ENCODE measurements at regions not wholly inside any gene's neighbourhood (a gene's known extent, or its start where the extent isn't known, plus 50 kb on each side); places are given as distances from the start of the nearest gene placed in this dataset.

DNA sequence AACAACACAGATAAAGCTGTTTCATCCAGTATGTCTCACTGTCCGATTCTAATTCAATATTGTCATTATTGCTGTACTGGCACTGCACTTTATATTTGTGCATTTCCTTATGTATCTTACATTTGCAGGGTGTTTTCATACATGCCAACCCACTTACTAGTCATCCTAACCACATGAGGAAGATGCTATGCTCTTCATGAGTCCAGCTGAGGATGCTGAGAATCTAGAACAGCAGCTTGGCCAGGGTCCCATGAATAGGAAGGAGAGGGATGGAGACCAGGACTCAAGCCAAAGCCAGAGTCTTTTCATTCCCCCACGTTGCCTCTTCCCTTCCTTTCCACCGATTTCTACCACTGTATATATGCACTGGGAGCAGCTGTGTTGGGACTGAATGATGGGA is 292.8 kb upstream of the KLF4 start:
- H4K8ac ChIP-seq (ENCODE audit: low read depth in 2 of 2, low read length in 2 of 2) = no peak overlapping the region
- in situ Hi-C loops (cut with MboI; ENCODE audit: low sequenced_read_pairs) = no loop called here
- H3K4me3 ChIP-seq (ENCODE audit: insufficient read depth, low read depth, low read length) = no peak overlapping the region
- ATAC-seq (ENCODE audit: low read depth) (no peak; the same call in 1 of the 2 replicates), DNase-seq (peak; percentile 74)
- peak overlapping the region; percentile 47 for H2AFZ ChIP-seq (replicated peaks; ENCODE audit: low read length, poor library complexity)
- no peak overlapping the region for H2BK120ac ChIP-seq (ENCODE audit: low read depth, low read length)
- peaks cover 8% of the 10 kb centered on the region for H3K4me1 ChIP-seq (ENCODE audit: control insufficient read depth, insufficient read depth, low read length)
- ChIA-PET POLR2A (ENCODE audit: unreplicated experiment) (no interaction called here), CTCF (no interaction called here)
- H3K27me3 ChIP-seq (ENCODE audit: control insufficient read depth, insufficient read depth, low read length) = no peaks in the 10 kb centered on the region
- no peak overlapping the region for H3K4ac ChIP-seq (ENCODE audit: low read depth, low read length)
- H3K36me3 ChIP-seq (ENCODE audit: control insufficient read depth, insufficient read depth, low read length) = no peaks in the 10 kb centered on the region
- intact Hi-C loops (cut with micrococcal nuclease) = no loop called here
- no TSS peak for BruUV-seq (replicated peaks)
- WGBS, 2 experiments (ENCODE audit: extremely low coverage in 2 of 2, insufficient read length in 1 of 2) = no CpG with 5 or more reads among the region's 3 CpGs
- no peak overlapping the region for H4K5ac ChIP-seq (ENCODE audit: low read depth, low read length)
- H2BK5ac ChIP-seq (ENCODE audit: low read depth, low read length, poor library complexity, severe bottlenecking) = no peak overlapping the region
- no peak overlapping the region for H2AK9ac ChIP-seq (replicated peaks; ENCODE audit: low read depth, low read length, poor library complexity)
- no peaks in the 10 kb centered on the region for H4K20me1 ChIP-seq (ENCODE audit: insufficient read depth, low read length)
- no peaks in the 10 kb centered on the region; a peak in 1 of 4 replicates for H3K79me1 ChIP-seq (ENCODE audit: low read depth in 1 of 2, low read length in 2 of 2)
- H3K14ac ChIP-seq (replicated peaks; ENCODE audit: low read depth, low read length) = peak overlapping the region; percentile 3; the same call in 1 of the 2 replicates
- H3K4me2 ChIP-seq (ENCODE audit: low read depth, low read length) = no peak overlapping the region
- no peak overlapping the region for H3K27ac ChIP-seq (ENCODE audit: insufficient read depth, low read length)
- TF ChIP-seq SMC3 (IDR thresholded peaks at IDR 0.05; ENCODE audit: low read depth, low read length) (no peak), MXI1 (IDR thresholded peaks at IDR 0.05; ENCODE audit: borderline replicate concordance, low read depth, low read length) (no peak), MAFK (IDR thresholded peaks at IDR 0.05; ENCODE audit: low read depth, low read length) (no peak), NFE2L2 (IDR thresholded peaks at IDR 0.05; ENCODE audit: low read depth, low read length) (no peak), RAD21 (IDR thresholded peaks at IDR 0.05; ENCODE audit: low read length) (no peak), RFX5 (IDR thresholded peaks at IDR 0.05; ENCODE audit: low read depth, low read length) (no peak), CEBPB (IDR thresholded peaks at IDR 0.05; ENCODE audit: low read depth, low read length) (no peak), RCOR1 (IDR thresholded peaks at IDR 0.05; ENCODE audit: insufficient replicate concordance, low read length) (no peak), POLR2A (IDR thresholded peaks at IDR 0.05; ENCODE audit: low read depth, low read length) (no peak), FOS (IDR thresholded peaks at IDR 0.05; ENCODE audit: low read depth, low read length) (no peak), BHLHE40 (IDR thresholded peaks at IDR 0.05; ENCODE audit: low read depth, low read length) (no peak), CHD1 (IDR thresholded peaks at IDR 0.05; ENCODE audit: low read depth, low read length) (no peak), USF2 (IDR thresholded peaks at IDR 0.05; ENCODE audit: low read depth, low read length) (no peak), MAZ (IDR thresholded peaks at IDR 0.05; ENCODE audit: borderline replicate concordance, low read depth, low read length) (no peak)
- TF ChIP-seq, protein P1, sequence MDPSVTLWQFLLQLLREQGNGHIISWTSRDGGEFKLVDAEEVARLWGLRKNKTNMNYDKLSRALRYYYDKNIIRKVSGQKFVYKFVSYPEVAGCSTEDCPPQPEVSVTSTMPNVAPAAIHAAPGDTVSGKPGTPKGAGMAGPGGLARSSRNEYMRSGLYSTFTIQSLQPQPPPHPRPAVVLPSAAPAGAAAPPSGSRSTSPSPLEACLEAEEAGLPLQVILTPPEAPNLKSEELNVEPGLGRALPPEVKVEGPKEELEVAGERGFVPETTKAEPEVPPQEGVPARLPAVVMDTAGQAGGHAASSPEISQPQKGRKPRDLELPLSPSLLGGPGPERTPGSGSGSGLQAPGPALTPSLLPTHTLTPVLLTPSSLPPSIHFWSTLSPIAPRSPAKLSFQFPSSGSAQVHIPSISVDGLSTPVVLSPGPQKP (IDR thresholded peaks at IDR 0.05; ENCODE audit: borderline replicate concordance, low read depth, low read length) = no peak
- TF ChIP-seq, protein P2, sequence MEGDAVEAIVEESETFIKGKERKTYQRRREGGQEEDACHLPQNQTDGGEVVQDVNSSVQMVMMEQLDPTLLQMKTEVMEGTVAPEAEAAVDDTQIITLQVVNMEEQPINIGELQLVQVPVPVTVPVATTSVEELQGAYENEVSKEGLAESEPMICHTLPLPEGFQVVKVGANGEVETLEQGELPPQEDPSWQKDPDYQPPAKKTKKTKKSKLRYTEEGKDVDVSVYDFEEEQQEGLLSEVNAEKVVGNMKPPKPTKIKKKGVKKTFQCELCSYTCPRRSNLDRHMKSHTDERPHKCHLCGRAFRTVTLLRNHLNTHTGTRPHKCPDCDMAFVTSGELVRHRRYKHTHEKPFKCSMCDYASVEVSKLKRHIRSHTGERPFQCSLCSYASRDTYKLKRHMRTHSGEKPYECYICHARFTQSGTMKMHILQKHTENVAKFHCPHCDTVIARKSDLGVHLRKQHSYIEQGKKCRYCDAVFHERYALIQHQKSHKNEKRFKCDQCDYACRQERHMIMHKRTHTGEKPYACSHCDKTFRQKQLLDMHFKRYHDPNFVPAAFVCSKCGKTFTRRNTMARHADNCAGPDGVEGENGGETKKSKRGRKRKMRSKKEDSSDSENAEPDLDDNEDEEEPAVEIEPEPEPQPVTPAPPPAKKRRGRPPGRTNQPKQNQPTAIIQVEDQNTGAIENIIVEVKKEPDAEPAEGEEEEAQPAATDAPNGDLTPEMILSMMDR (conservative IDR thresholded peaks at IDR 0.05; ENCODE audit: low read depth, low read length) = no peak
- H3K23ac ChIP-seq (ENCODE audit: low read depth, low read length) = no peak overlapping the region; the same call in 1 of the 2 replicates
- no peak overlapping the region for H3K56ac ChIP-seq (ENCODE audit: extremely low read depth, insufficient read depth, low read length)
- H3K9me3 ChIP-seq (ENCODE audit: control insufficient read depth, insufficient read depth, low read length) = no peaks in the 10 kb centered on the region
- no peak overlapping the region for H3K9ac ChIP-seq (ENCODE audit: low read depth, low read length)
- peaks cover 9% of the 10 kb centered on the region for H3K9me1 ChIP-seq (ENCODE audit: insufficient read depth, low read length)
- H2AK5ac ChIP-seq (ENCODE audit: low read depth, low read length) = no peak overlapping the region
- H3K18ac ChIP-seq (ENCODE audit: low read depth, low read length) = no peak overlapping the region
- dilution Hi-C loops (cut with HindIII; ENCODE audit: low sequenced_read_pairs, unreplicated experiment) = no loop called here
- no peak overlapping the region for H4K91ac ChIP-seq (ENCODE audit: insufficient read depth, low read depth, low read length)
- no peak overlapping the region for H2BK15ac ChIP-seq (ENCODE audit: low read depth, low read length)
- no peak overlapping the region for H2BK20ac ChIP-seq (ENCODE audit: low read depth, low read length)
